ENCODE measurements at regions not wholly inside any gene's neighbourhood (a gene's known extent, or its start where the extent isn't known, plus 50 kb on each side); places are given as distances from the start of the nearest gene placed in this dataset.
"Not testable (repeated sequence)": the region's sequence is repeated elsewhere in the genome, so short reads cannot be mapped to it uniquely, and the experiment has no call there.

DNA sequence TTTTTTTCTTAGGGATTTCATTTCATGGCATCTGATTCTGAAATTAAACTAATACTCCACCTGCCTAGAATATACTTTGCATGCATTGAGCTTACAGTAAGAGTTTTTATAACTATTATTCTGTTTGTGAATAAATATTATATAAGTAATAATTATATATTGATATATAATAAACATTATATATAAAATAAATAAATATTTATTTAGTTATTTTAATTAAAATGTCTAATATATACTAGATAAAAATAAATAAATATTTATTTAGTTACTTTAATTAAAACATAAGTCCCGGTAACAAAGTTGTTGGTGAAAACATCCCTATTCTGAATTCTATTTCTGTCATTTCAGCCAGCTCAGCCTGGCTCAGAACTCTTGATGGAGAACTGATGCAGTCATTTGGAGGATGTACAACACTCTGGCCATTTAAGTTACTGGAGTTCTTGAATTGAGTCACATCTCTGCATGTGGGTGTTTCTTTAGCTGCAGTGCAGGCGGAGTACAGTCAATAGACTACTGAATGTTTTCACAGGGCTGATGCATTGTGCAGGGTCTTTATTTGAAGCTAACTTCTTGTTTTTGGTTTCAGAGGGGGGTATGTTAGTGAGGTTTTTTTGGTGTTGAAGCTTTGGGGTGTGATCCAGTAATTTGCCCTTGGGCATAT lies 508.9 kb upstream of the ADGRB3 start:
- TF ChIP-seq, protein P1, sequence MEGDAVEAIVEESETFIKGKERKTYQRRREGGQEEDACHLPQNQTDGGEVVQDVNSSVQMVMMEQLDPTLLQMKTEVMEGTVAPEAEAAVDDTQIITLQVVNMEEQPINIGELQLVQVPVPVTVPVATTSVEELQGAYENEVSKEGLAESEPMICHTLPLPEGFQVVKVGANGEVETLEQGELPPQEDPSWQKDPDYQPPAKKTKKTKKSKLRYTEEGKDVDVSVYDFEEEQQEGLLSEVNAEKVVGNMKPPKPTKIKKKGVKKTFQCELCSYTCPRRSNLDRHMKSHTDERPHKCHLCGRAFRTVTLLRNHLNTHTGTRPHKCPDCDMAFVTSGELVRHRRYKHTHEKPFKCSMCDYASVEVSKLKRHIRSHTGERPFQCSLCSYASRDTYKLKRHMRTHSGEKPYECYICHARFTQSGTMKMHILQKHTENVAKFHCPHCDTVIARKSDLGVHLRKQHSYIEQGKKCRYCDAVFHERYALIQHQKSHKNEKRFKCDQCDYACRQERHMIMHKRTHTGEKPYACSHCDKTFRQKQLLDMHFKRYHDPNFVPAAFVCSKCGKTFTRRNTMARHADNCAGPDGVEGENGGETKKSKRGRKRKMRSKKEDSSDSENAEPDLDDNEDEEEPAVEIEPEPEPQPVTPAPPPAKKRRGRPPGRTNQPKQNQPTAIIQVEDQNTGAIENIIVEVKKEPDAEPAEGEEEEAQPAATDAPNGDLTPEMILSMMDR (IDR thresholded peaks at IDR 0.05; ENCODE audit: insufficient read depth, low read depth, low read length): no peak
- no peak overlapping the region for H3K4me3 ChIP-seq (ENCODE audit: low read depth, low read length)
- DNase-seq (ENCODE audit: low read depth): no peak

DNA sequence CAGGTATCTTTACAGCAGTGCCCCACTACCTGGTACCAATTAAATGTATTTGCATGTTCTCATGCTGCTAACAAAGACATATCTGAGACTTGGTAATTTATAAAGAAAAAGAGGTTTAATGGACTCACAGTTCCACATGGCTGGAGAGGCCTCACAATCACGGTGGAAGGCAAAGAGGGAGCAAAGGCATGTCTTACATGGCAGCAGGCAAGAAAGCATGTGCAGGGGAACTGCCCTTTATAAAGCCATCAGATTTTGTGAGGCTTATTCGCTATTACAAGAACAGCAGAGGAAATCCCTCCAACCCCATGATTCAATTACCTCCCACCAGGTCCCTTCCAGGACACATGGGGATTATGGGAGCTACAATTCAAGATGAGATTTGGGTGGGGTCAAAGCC lies 512.1 kb upstream of the ADGRB3 start:
- DNase-seq (ENCODE audit: low read depth); H3K4me3 ChIP-seq (ENCODE audit: low read depth, low read length): not testable (repeated sequence)

DNA sequence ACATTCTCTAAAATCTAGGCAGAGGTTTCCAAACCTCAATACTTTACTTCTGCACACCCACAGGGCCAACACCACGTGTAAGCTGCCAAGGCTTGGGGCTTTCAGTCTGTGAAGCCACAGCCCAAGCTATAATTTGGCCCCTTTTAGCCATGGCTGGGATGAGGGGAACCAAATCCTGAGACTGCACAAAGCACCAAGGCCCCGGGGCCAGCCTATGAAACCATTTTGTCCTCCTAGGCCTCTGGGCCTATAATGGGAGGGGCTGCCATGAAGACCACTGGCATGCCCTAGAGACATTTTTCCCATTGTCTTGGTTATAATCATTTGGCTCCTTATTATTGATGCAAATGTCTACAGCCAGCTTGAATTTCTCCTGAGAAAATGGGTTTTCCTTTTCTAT lies 513.0 kb upstream of the ADGRB3 start:
- no peak for DNase-seq (ENCODE audit: low read depth)
- H3K4me3 ChIP-seq (ENCODE audit: low read depth, low read length): no peak overlapping the region
- TF ChIP-seq, protein P1 (IDR thresholded peaks at IDR 0.05; ENCODE audit: insufficient read depth, low read depth, low read length): no peak

DNA sequence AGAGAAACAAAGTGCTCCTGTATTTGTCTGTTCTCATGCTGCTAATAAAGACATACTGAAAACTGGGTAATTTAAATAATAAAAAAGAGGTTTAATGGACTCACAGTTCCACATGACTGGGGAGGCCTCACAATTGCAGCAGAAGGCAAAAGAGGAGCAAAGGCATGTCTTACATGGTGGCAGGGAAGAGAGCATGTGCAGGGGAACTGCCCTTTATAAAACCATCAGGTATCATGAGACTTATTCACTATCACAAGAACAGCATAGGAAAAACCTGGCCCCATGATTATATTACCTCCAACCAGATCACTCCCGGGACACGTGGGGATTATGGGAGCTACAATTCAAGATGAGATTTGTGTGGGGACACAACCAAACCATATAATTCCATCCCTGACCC lies 514.1 kb upstream of the ADGRB3 start:
- not testable (repeated sequence) for H3K4me3 ChIP-seq (ENCODE audit: low read depth, low read length); DNase-seq (ENCODE audit: low read depth)

DNA sequence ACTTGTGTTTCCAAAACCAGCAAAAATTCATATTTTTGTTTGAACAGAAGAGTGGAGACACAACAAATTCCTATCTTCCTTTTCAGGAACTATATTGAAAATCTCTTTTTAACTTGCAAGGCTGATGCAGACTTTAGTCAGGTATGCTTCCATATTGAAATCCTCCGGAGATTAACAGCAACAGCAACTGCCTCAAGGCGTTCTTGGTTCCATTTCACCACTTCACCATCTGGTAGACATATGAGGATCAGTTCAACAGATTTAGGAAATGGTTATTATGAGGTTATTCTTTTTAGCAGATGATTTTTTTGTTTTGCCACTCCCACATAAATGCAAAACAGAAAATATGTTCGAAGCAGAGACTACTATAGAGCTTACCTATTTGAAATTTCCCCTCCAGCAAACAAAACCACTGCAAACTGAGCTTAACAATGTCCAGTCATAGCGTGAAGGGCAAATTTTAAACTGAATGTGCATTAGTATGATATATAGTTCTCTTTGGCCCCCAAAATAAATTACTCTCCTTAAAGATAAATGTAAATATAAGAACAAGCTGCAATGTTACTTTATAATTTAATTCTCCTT lies 520.5 kb upstream of the ADGRB3 start:
- TF ChIP-seq, protein P1 (IDR thresholded peaks at IDR 0.05; ENCODE audit: insufficient read depth, low read depth, low read length): no peak
- peak; percentile 1 for DNase-seq (ENCODE audit: low read depth)
- no peak overlapping the region for H3K4me3 ChIP-seq (ENCODE audit: low read depth, low read length)

DNA sequence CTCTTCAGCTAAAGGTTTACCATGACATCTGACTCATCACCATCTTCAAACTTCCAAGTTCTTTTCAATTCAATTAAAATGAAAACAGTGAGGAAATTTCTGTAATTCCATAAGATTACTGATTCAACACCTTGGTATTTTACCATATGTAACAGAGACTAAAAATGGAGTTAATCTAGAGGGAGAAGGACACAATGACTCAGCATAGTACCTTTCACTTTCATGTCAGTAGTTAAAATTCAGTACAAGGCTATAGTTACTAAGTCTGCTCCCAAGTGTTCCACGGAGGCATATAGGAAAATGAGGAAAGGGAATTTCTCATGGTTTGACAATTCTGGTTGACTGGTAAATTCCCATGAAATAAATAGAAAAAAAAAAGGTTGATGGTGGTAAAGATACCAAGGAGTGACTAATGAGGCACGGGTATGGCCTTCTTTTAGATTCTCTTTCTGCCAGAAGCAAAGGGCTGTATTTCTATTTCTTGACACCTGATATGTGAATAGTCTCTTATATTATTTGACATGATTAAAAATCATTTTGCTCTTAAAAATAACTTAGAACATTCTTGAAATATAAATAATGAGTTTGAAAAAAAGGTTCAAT lies 526.7 kb upstream of the ADGRB3 start:
- TF ChIP-seq, protein P1 (IDR thresholded peaks at IDR 0.05; ENCODE audit: insufficient read depth, low read depth, low read length): no peak
- no peak overlapping the region for H3K4me3 ChIP-seq (ENCODE audit: low read depth, low read length)
- peak; percentile 18 for DNase-seq (ENCODE audit: low read depth)

DNA sequence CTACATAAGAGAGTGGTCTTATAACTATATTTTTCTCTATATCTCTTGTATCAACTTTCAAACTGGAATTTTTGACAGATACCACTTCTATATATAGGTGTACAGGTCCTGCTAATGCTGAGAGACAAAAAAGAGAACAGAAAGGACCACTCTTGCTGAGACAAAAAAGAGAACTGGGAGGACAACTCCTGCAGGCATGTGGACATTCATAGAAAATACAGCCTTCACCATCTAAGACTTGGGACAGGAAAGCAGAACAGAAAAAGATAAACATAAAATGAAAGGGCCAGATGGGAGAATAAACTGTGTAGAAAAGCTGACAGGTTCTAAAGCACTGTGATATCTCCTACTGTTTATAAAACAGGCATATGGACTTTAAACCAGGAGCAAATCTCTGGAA lies 541.0 kb upstream of the ADGRB3 start:
- no peak overlapping the region for H3K4me3 ChIP-seq (ENCODE audit: low read depth, low read length)
- no peak for DNase-seq (ENCODE audit: low read depth)
- TF ChIP-seq, protein P1 (IDR thresholded peaks at IDR 0.05; ENCODE audit: insufficient read depth, low read depth, low read length): no peak
